ENCODE measurements at regions not wholly inside any gene's neighbourhood (a gene's known extent, or its start where the extent isn't known, plus 50 kb on each side); places are given as distances from the start of the nearest gene placed in this dataset.

- Mint-ChIP-seq H3K4me3 (no peak overlapping the region), H3K36me3 (no peaks in the 10 kb centered on the region), H3K9me3 (peaks cover 2 to 4% of the 10 kb centered on the region in 2 donors), H3K4me1 (no peaks in the 10 kb centered on the region), H3K27ac (no peak overlapping the region), H3K27me3 (no peaks in the 10 kb centered on the region)
- no peak for ATAC-seq (replicated peaks)
- DNase-seq = no peak
These were observed 1996.9 kb downstream of the LRRC4C start for GRCh38 chr11:39462506-39462905.

- Mint-ChIP-seq H3K27ac (no peak overlapping the region), H3K36me3 (no peaks in the 10 kb centered on the region), H3K9me3 (peaks cover 2 to 4% of the 10 kb centered on the region in 2 donors), H3K4me1 (no peaks in the 10 kb centered on the region), H3K4me3 (no peak overlapping the region), H3K27me3 (no peaks in the 10 kb centered on the region)
- ATAC-seq (replicated peaks) = no peak
- no peak for DNase-seq
These were observed 1998.4 kb downstream of the LRRC4C start for GRCh38 chr11:39461066-39461465.

GRCh38 chr11:39459606-39460005, 1999.8 kb downstream of the LRRC4C start:
- no peak for ATAC-seq (replicated peaks)
- Mint-ChIP-seq H3K4me3 (no peak overlapping the region), H3K9me3 (peaks cover 2 to 4% of the 10 kb centered on the region in 2 donors), H3K27me3 (no peaks in the 10 kb centered on the region), H3K27ac (no peak overlapping the region), H3K36me3 (no peaks in the 10 kb centered on the region), H3K4me1 (no peaks in the 10 kb centered on the region)
- DNase-seq = no peak

GRCh38 chr11:39458481-39458880, 2001.0 kb downstream of the LRRC4C start:
- peaks cover 2 to 4% of the 10 kb centered on the region in 2 donors for H3K9me3 Mint-ChIP-seq
- no peaks in the 10 kb centered on the region for H3K4me1 Mint-ChIP-seq
- H3K4me3 Mint-ChIP-seq = no peak overlapping the region

GRCh38 chr11:39443424-39444022, 2015.9 kb downstream of the LRRC4C start:
- peaks cover 3 to 6% of the 10 kb centered on the region in 2 donors for H3K9me3 Mint-ChIP-seq
- H3K27ac Mint-ChIP-seq = no peak overlapping the region
- no peak overlapping the region for H3K4me3 Mint-ChIP-seq
- no peaks in the 10 kb centered on the region for H3K4me1 Mint-ChIP-seq
- H3K27me3 Mint-ChIP-seq = no peaks in the 10 kb centered on the region
- H3K36me3 Mint-ChIP-seq = no peaks in the 10 kb centered on the region
- DNase-seq = no peak
- no peak for ATAC-seq (replicated peaks)

More at GRCh38 chr11:39458481-39458880, 2001.0 kb downstream of the LRRC4C start:
- H3K36me3 Mint-ChIP-seq = no peaks in the 10 kb centered on the region
- no peak for ATAC-seq (replicated peaks)
- H3K27me3 Mint-ChIP-seq = no peaks in the 10 kb centered on the region
- H3K27ac Mint-ChIP-seq = no peak overlapping the region
- no peak for DNase-seq

- Mint-ChIP-seq H3K27me3 (no peaks in the 10 kb centered on the region), H3K4me3 (no peak overlapping the region), H3K4me1 (no peaks in the 10 kb centered on the region), H3K9me3 (peaks cover 3 to 6% of the 10 kb centered on the region in 2 donors), H3K36me3 (no peaks in the 10 kb centered on the region), H3K27ac (no peak overlapping the region)
- DNase-seq = no peak
- ATAC-seq (replicated peaks) = no peak
These were observed 2017.3 kb downstream of the LRRC4C start for GRCh38 chr11:39442177-39442576.

GRCh38 chr11:39435641-39436040, 2023.8 kb downstream of the LRRC4C start:
- ATAC-seq (replicated peaks) = no peak
- Mint-ChIP-seq H3K36me3 (no peaks in the 10 kb centered on the region), H3K27me3 (no peaks in the 10 kb centered on the region), H3K4me3 (no peak overlapping the region), H3K4me1 (no peaks in the 10 kb centered on the region), H3K9me3 (peaks cover 2 to 6% of the 10 kb centered on the region in 2 donors), H3K27ac (no peak overlapping the region)
- no peak for DNase-seq

GRCh38 chr11:39434466-39434865, 2025.0 kb downstream of the LRRC4C start:
- H3K4me1 Mint-ChIP-seq = no peaks in the 10 kb centered on the region
- no peak overlapping the region for H3K4me3 Mint-ChIP-seq
- no peaks in the 10 kb centered on the region for H3K27me3 Mint-ChIP-seq
- peaks cover 2 to 6% of the 10 kb centered on the region in 2 donors for H3K9me3 Mint-ChIP-seq
- ATAC-seq (replicated peaks) (no peak), DNase-seq (no peak)
- H3K27ac Mint-ChIP-seq = no peak overlapping the region
- H3K36me3 Mint-ChIP-seq = no peaks in the 10 kb centered on the region

GRCh38 chr11:39432929-39433328, 2026.5 kb downstream of the LRRC4C start:
- no peak overlapping the region for H3K4me3 Mint-ChIP-seq
- no peaks in the 10 kb centered on the region for H3K4me1 Mint-ChIP-seq
- no peaks in the 10 kb centered on the region for H3K27me3 Mint-ChIP-seq
- H3K36me3 Mint-ChIP-seq = no peaks in the 10 kb centered on the region
- peaks cover 0 to 2% of the 10 kb centered on the region in 2 donors for H3K9me3 Mint-ChIP-seq
- no peak for DNase-seq
- ATAC-seq (replicated peaks) = no peak
- no peak overlapping the region for H3K27ac Mint-ChIP-seq

GRCh38 chr11:39425226-39425625, 2034.2 kb downstream of the LRRC4C start:
- H3K9me3 Mint-ChIP-seq = peaks cover 0 to 3% of the 10 kb centered on the region in 2 donors
- no peaks in the 10 kb centered on the region for H3K36me3 Mint-ChIP-seq
- no peak overlapping the region for H3K27ac Mint-ChIP-seq
- no peak overlapping the region for H3K4me3 Mint-ChIP-seq
- H3K27me3 Mint-ChIP-seq = no peaks in the 10 kb centered on the region
- no peaks in the 10 kb centered on the region for H3K4me1 Mint-ChIP-seq
- DNase-seq (no peak), ATAC-seq (replicated peaks) (no peak)

- Mint-ChIP-seq H3K27me3 (no peaks in the 10 kb centered on the region), H3K9me3 (peaks cover 8 to 11% of the 10 kb centered on the region in 2 donors), H3K36me3 (no peaks in the 10 kb centered on the region), H3K27ac (no peak overlapping the region), H3K4me1 (no peaks in the 10 kb centered on the region), H3K4me3 (no peak overlapping the region)
- ATAC-seq (replicated peaks) (no peak), DNase-seq (no peak)
These were observed 2047.3 kb downstream of the LRRC4C start for GRCh38 chr11:39412117-39412516.

- Mint-ChIP-seq H3K4me1 (no peaks in the 10 kb centered on the region), H3K4me3 (no peak overlapping the region), H3K27me3 (no peaks in the 10 kb centered on the region), H3K9me3 (peaks cover 0 to 11% of the 10 kb centered on the region in 2 donors), H3K36me3 (no peaks in the 10 kb centered on the region), H3K27ac (no peak overlapping the region)
- no peak for ATAC-seq (replicated peaks)
- DNase-seq = no peak
These were observed 2073.5 kb downstream of the LRRC4C start for GRCh38 chr11:39385911-39386310.

GRCh38 chr11:39374963-39375698, 2084.3 kb downstream of the LRRC4C start:
- ATAC-seq (replicated peaks) (no peak), DNase-seq (no peak)
- no peak overlapping the region for H3K4me3 Mint-ChIP-seq
- no peaks in the 10 kb centered on the region for H3K27me3 Mint-ChIP-seq
- H3K27ac Mint-ChIP-seq = no peak overlapping the region
- peaks cover 0 to 2% of the 10 kb centered on the region in 2 donors for H3K9me3 Mint-ChIP-seq
- peaks cover 0 to 7% of the 10 kb centered on the region in 2 donors for H3K4me1 Mint-ChIP-seq
- no peaks in the 10 kb centered on the region for H3K36me3 Mint-ChIP-seq

GRCh38 chr11:39367534-39367933, 2091.9 kb downstream of the LRRC4C start:
- no peaks in the 10 kb centered on the region for H3K9me3 Mint-ChIP-seq
- no peak overlapping the region for H3K4me3 Mint-ChIP-seq
- ATAC-seq (replicated peaks) = no peak
- H3K4me1 Mint-ChIP-seq = no peaks in the 10 kb centered on the region
- no peaks in the 10 kb centered on the region for H3K36me3 Mint-ChIP-seq
- no peak overlapping the region for H3K27ac Mint-ChIP-seq
- DNase-seq = no peak
- no peaks in the 10 kb centered on the region for H3K27me3 Mint-ChIP-seq

GRCh38 chr11:39365809-39366436, 2093.5 kb downstream of the LRRC4C start:
- Mint-ChIP-seq H3K4me3 (no peak overlapping the region), H3K36me3 (no peaks in the 10 kb centered on the region), H3K27me3 (no peaks in the 10 kb centered on the region), H3K4me1 (no peaks in the 10 kb centered on the region), H3K9me3 (no peaks in the 10 kb centered on the region), H3K27ac (no peak overlapping the region)
- ATAC-seq (replicated peaks) = no peak
- DNase-seq = no peak

Measured in stimulated activated naive B cell treated with anti-CD40 and anti-IgM and Interleukin-4, amounts not matched to agents 10 μg/mL and 1 μg/mL and 100 μg/mL, for 72 hours (primary cell).